ENCODE measurements at regions not wholly inside any gene's neighbourhood (a gene's known extent, or its start where the extent isn't known, plus 50 kb on each side); places are given as distances from the start of the nearest gene placed in this dataset.
"Not testable (repeated sequence)": the region's sequence is repeated elsewhere in the genome, so short reads cannot be mapped to it uniquely, and the experiment has no call there.

DNA sequence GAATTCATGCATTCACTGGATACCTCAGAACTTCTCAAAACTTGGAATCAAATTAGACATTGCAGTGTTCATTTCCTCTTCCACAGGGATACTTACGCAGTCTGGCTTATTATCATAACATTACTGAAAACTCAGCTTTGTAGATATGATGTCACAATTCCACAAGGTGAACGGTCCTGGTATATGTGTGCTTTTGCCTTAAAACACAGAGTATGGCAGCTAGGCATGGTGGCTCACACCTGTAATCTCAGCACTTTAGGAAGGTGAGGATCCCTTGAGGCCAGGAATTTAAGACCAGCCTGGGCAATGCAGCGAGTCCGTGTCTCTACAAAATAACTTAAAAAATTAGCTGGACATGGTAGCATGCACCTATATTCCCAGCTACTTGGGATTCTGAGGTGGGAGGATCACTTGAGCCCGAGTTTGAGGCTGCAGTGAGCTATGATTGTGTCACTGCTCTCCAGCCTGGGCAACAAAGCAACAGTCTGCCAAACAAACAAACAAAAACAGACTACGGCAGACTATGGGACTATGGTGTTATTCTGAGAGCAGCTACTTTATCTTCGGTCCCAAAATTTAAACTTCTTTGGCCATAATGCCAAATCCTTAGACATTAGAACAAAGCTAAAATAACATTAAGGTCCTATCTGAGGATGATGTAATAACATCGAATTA, 1191.9 kb upstream of the SLC39A10 start:
- H3K4me2 ChIP-seq (ENCODE audit: insufficient read depth, low read length): no peak overlapping the region
- H3K27ac ChIP-seq (ENCODE audit: insufficient read depth, low read depth, low read length): no peak overlapping the region
- intact Hi-C loops (cut with micrococcal nuclease): no loop called here
- no peak overlapping the region for H3K4me3 ChIP-seq (replicated peaks in 1 of 3; ENCODE audit: insufficient read depth in 1 of 3, low read depth in 1 of 3, low read length in 3 of 3)
- H2AFZ ChIP-seq (ENCODE audit: low read depth, low read length): no peak overlapping the region
- dilution Hi-C loops (cut with MboI; ENCODE audit: extremely low pct_ligation_motif_present, low sequenced_read_pairs): no loop called here
- ChIA-PET CTCF (no interaction called here), POLR2A (no interaction called here)
- H4K20me1 ChIP-seq (replicated peaks; ENCODE audit: control insufficient read depth, extremely low read depth, insufficient read depth, low read length): no peaks in the 10 kb centered on the region
- BruUV-seq (replicated peaks): no TSS peak
- DNase-seq (ENCODE audit: low read depth, low spot score) (no peak), FAIRE-seq (no peak)
- TF ChIP-seq MAX (IDR thresholded peaks at IDR 0.05; ENCODE audit: insufficient read depth, insufficient read length) (no peak), EZH2 (IDR thresholded peaks at IDR 0.05; ENCODE audit: borderline replicate concordance, low read depth, low read length, severe bottlenecking) (no peak), POLR2AphosphoS5 (IDR thresholded peaks at IDR 0.05; ENCODE audit: insufficient read depth, low read depth, low read length) (no peak), POLR2A (IDR thresholded peaks at IDR 0.05; ENCODE audit: low read depth, low read length) (no peak), FOS (IDR thresholded peaks at IDR 0.05; ENCODE audit: borderline replicate concordance, insufficient read depth, low read length) (no peak), MYC (IDR thresholded peaks at IDR 0.05; ENCODE audit: low read depth, low read length) (no peak), JUN (IDR thresholded peaks at IDR 0.05; ENCODE audit: borderline replicate concordance, insufficient read depth, insufficient read length, low read depth) (no peak), GATA2 (IDR thresholded peaks at IDR 0.05; ENCODE audit: insufficient read depth, insufficient read length, low read depth, low read length) (no peak)
- TF ChIP-seq, protein P1, sequence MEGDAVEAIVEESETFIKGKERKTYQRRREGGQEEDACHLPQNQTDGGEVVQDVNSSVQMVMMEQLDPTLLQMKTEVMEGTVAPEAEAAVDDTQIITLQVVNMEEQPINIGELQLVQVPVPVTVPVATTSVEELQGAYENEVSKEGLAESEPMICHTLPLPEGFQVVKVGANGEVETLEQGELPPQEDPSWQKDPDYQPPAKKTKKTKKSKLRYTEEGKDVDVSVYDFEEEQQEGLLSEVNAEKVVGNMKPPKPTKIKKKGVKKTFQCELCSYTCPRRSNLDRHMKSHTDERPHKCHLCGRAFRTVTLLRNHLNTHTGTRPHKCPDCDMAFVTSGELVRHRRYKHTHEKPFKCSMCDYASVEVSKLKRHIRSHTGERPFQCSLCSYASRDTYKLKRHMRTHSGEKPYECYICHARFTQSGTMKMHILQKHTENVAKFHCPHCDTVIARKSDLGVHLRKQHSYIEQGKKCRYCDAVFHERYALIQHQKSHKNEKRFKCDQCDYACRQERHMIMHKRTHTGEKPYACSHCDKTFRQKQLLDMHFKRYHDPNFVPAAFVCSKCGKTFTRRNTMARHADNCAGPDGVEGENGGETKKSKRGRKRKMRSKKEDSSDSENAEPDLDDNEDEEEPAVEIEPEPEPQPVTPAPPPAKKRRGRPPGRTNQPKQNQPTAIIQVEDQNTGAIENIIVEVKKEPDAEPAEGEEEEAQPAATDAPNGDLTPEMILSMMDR (IDR thresholded peaks at IDR 0.05; ENCODE audit: extremely low read depth in 1 of 2, insufficient read depth in 1 of 2, low read depth in 1 of 2, low read length in 2 of 2): no peak
- H3K4me1 ChIP-seq (ENCODE audit: control insufficient read depth, extremely low read depth, insufficient read depth, low read length): no peaks in the 10 kb centered on the region
- H3K36me3 ChIP-seq (ENCODE audit: control insufficient read depth in 2 of 2, extremely low read depth in 1 of 2, insufficient read depth in 2 of 2, low read length in 2 of 2): no peaks in the 10 kb centered on the region
- H3K9me3 ChIP-seq (replicated peaks; ENCODE audit: control insufficient read depth, insufficient read depth, low read length): no peaks in the 10 kb centered on the region
- no peaks in the 10 kb centered on the region for H3K9me1 ChIP-seq (replicated peaks; ENCODE audit: control insufficient read depth, extremely low read depth, insufficient read depth, low read length)
- no peak overlapping the region for H3K9ac ChIP-seq (replicated peaks; ENCODE audit: extremely low read depth, insufficient read depth, low read length)
- no peaks in the 10 kb centered on the region for H3K79me2 ChIP-seq (ENCODE audit: control insufficient read depth, insufficient read depth, low read length)
- no peaks in the 10 kb centered on the region for H3K27me3 ChIP-seq (ENCODE audit: control insufficient read depth in 2 of 2, insufficient read depth in 2 of 2, low read length in 2 of 2)

DNA sequence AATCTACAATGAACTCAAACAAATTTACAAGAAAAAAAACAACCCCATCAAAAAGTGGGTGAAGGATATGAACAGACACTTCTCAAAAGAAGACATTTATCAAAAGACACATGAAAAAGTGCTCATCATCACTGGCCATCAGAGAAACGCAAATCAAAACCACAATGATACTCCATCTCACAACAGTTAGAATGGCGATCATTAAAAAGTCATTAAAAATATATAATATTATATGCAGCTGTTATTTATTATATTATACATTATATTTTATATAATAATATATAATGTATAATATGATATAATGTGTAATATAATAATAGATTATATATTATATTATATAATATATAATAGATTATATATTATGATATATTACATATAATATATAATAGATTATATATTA, 1194.1 kb upstream of the SLC39A10 start:
- BruUV-seq (replicated peaks); dilution Hi-C loops (cut with MboI; ENCODE audit: extremely low pct_ligation_motif_present, low sequenced_read_pairs); H3K27me3 ChIP-seq (ENCODE audit: control insufficient read depth in 2 of 2, insufficient read depth in 2 of 2, low read length in 2 of 2); H3K36me3 ChIP-seq (ENCODE audit: control insufficient read depth in 2 of 2, extremely low read depth in 1 of 2, insufficient read depth in 2 of 2, low read length in 2 of 2); POLR2A ChIA-PET; H3K27ac ChIP-seq (ENCODE audit: insufficient read depth, low read depth, low read length); H4K20me1 ChIP-seq (replicated peaks; ENCODE audit: control insufficient read depth, extremely low read depth, insufficient read depth, low read length); H3K9me3 ChIP-seq (replicated peaks; ENCODE audit: control insufficient read depth, insufficient read depth, low read length); FAIRE-seq; H3K4me3 ChIP-seq (replicated peaks in 1 of 3; ENCODE audit: insufficient read depth in 1 of 3, low read depth in 1 of 3, low read length in 3 of 3); H3K79me2 ChIP-seq (ENCODE audit: control insufficient read depth, insufficient read depth, low read length); H2AFZ ChIP-seq (ENCODE audit: low read depth, low read length); DNase-seq (ENCODE audit: low read depth, low spot score); CTCF ChIA-PET; intact Hi-C loops (cut with micrococcal nuclease); H3K9ac ChIP-seq (replicated peaks; ENCODE audit: extremely low read depth, insufficient read depth, low read length); H3K9me1 ChIP-seq (replicated peaks; ENCODE audit: control insufficient read depth, extremely low read depth, insufficient read depth, low read length); H3K4me1 ChIP-seq (ENCODE audit: control insufficient read depth, extremely low read depth, insufficient read depth, low read length); H3K4me2 ChIP-seq (ENCODE audit: insufficient read depth, low read length): not testable (repeated sequence)

Data from endothelial cell of umbilical vein (primary cell).